HCT116 (cell line): ENCODE measurements at regions not wholly inside any gene's neighbourhood (a gene's known extent, or its start where the extent isn't known, plus 50 kb on each side); places are given as distances from the start of the nearest gene placed in this dataset.

Source experiments
- EGR1 ChIP-seq: IDR thresholded peaks from 2 replicates; pipeline ENCODE4 v1.6.1; 2012; ENCODE audit warnings: low read depth
- JUND ChIP-seq: IDR thresholded peaks from 2 replicates; pipeline ENCODE4 v1.6.1; 2012
- POLR2A ChIP-seq: IDR thresholded peaks from 2 replicates; pipeline ENCODE4 v1.7.0; 2011; ENCODE audit warnings: borderline replicate concordance; ENCODE audit not compliant: insufficient read depth, insufficient read length; ENCODE audit errors: extremely low read depth
- SP1 ChIP-seq: IDR thresholded peaks from 2 replicates; pipeline ENCODE4 v1.6.1; 2012; ENCODE audit warnings: low read depth
- TF ChIP-seq, protein P1 (sequence below): IDR thresholded peaks from 2 replicates; pipeline ENCODE4 v1.6.1; 2012; ENCODE audit warnings: low read depth
- TF ChIP-seq, protein P2 (sequence below), 3 experiments: fragments of 200-600 bp in 1 of 3; sonication (generic) in 1 of 3; IDR thresholded peaks in 2 of 3; conservative IDR thresholded peaks in 1 of 3; 2 replicates each; pipeline ENCODE4 v1.5.1; 2012 to 2017; ENCODE audit warnings: low read depth in 2 of 3, low read length in 2 of 3, antibody characterized with exemption in 1 of 3, borderline replicate concordance in 1 of 3, control low read depth in 1 of 3, mild to moderate bottlenecking in 1 of 3, mixed read lengths in 1 of 3, mixed run types in 1 of 3, moderate library complexity in 1 of 3; ENCODE audit not compliant: insufficient read depth in 1 of 3

DNA sequence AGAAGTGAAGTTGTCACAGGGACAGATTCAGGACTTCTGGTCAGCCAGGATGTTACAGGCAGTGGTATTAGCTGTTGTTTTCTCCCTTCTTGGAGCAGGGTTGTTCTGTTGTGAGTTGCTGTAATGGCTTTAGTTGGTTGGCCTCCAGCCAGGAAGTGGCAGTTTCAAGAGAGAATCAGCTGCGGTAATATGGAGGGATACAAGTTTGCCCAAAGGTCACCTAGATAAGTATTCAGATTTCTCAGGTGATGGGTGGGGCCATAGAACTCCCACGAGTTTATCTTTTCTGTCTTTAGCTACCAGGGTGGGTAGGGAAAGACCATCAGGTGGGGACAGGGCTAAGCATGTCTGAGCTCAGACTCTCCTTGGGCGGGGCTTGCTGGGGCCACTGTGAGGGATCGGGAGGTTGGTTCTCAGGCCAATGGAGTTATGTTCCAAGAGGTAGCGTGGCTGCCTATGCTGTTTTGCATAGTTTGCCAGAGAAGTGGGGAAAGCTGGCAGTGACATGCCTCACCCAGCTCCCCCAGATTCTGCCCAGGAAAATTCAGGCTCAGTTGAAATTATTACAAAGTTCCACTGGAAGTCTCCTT, 640.4 kb upstream of the CHAC2 start:
- TF ChIP-seq, protein P1, sequence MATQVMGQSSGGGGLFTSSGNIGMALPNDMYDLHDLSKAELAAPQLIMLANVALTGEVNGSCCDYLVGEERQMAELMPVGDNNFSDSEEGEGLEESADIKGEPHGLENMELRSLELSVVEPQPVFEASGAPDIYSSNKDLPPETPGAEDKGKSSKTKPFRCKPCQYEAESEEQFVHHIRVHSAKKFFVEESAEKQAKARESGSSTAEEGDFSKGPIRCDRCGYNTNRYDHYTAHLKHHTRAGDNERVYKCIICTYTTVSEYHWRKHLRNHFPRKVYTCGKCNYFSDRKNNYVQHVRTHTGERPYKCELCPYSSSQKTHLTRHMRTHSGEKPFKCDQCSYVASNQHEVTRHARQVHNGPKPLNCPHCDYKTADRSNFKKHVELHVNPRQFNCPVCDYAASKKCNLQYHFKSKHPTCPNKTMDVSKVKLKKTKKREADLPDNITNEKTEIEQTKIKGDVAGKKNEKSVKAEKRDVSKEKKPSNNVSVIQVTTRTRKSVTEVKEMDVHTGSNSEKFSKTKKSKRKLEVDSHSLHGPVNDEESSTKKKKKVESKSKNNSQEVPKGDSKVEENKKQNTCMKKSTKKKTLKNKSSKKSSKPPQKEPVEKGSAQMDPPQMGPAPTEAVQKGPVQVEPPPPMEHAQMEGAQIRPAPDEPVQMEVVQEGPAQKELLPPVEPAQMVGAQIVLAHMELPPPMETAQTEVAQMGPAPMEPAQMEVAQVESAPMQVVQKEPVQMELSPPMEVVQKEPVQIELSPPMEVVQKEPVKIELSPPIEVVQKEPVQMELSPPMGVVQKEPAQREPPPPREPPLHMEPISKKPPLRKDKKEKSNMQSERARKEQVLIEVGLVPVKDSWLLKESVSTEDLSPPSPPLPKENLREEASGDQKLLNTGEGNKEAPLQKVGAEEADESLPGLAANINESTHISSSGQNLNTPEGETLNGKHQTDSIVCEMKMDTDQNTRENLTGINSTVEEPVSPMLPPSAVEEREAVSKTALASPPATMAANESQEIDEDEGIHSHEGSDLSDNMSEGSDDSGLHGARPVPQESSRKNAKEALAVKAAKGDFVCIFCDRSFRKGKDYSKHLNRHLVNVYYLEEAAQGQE: no peak
- TF ChIP-seq, protein P2, sequence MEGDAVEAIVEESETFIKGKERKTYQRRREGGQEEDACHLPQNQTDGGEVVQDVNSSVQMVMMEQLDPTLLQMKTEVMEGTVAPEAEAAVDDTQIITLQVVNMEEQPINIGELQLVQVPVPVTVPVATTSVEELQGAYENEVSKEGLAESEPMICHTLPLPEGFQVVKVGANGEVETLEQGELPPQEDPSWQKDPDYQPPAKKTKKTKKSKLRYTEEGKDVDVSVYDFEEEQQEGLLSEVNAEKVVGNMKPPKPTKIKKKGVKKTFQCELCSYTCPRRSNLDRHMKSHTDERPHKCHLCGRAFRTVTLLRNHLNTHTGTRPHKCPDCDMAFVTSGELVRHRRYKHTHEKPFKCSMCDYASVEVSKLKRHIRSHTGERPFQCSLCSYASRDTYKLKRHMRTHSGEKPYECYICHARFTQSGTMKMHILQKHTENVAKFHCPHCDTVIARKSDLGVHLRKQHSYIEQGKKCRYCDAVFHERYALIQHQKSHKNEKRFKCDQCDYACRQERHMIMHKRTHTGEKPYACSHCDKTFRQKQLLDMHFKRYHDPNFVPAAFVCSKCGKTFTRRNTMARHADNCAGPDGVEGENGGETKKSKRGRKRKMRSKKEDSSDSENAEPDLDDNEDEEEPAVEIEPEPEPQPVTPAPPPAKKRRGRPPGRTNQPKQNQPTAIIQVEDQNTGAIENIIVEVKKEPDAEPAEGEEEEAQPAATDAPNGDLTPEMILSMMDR (IDR thresholded peaks at IDR 0.05 in 2 of 3, conservative IDR thresholded peaks at IDR 0.05 in 1 of 3; ENCODE audit: borderline replicate concordance in 1 of 3, insufficient read depth in 1 of 3, low read depth in 2 of 3, low read length in 2 of 3): no peak
- no peak for TF ChIP-seq SP1
- TF ChIP-seq POLR2A: no peak
- TF ChIP-seq EGR1: no peak
- no peak for TF ChIP-seq JUND
